ENCODE measurements at regions not wholly inside any gene's neighbourhood (a gene's known extent, or its start where the extent isn't known, plus 50 kb on each side); places are given as distances from the start of the nearest gene placed in this dataset.

GRCh38 chr4:170776983-170777382 lies 687.2 kb upstream of the AADAT start:
- DNase-seq, result no peak

- no peak for DNase-seq
Observed at GRCh38 chr4:170775851-170776250, 686.1 kb upstream of the AADAT start.

DNA sequence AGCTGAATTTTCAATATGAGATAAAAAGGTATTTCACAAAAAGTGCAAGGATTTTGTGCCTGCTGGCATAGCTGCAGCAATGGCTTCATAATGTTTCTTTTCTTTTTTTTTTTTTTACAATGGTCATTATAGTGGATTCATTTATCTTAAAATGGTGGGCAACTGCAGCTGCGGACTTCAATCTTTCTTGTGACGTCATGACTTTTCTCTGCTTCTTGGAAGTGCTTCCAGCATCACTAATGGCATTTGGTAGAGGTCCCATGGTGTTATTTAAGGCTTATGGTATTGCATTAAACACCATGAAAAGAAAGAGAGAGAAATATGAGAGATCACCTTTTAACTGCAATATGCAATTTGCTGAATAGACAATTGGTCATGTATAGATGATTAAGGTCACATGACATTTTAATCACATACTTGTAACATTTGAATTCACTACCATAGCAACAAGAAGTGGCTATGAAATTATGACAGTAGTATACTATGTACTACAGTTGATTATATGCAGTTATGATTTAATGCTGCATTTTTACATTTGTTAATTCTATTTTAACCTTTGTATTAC lies 684.0 kb upstream of the AADAT start:
- no peak for DNase-seq

DNA sequence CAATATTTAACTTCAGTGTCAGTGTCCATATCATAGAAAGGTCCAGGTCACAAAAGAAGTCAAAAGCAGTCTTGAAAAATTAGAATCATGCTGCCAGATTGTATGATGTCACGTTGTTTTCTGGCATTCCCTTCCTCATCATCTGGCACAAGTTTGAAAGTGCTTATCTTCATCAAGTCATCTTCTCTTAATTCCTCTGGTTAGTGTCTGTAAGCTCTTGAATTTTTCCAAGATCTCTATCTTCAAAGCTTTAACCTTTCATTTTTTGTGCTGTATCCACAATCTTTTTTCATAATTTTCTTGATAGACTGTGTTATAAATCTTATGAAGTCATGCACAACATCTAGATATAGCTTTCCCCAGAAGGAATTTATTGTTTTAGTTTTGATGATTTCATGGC lies 682.7 kb upstream of the AADAT start:
- DNase-seq, result no peak

GRCh38 chr4:170770664-170771063 lies 680.9 kb upstream of the AADAT start:
- no peak for DNase-seq

DNA sequence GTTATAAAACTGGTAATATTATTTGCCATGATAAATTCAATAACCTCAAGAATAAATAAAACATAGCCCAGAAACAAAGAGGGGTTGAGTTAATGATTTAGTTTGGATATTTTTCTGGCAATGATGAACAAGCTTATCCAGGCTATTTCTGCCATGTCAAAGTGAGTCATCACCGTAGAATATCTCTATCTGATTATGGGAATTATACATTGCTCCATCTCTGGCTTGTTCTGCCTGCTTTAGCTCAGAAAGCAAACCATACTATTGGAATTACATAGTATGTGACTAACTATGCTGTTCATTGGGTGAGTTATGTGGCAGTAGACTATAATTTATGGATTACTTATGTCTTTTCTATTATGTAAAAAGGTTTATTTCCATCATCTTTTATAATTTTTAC lies 680.1 kb upstream of the AADAT start:
- no peak for DNase-seq

DNA sequence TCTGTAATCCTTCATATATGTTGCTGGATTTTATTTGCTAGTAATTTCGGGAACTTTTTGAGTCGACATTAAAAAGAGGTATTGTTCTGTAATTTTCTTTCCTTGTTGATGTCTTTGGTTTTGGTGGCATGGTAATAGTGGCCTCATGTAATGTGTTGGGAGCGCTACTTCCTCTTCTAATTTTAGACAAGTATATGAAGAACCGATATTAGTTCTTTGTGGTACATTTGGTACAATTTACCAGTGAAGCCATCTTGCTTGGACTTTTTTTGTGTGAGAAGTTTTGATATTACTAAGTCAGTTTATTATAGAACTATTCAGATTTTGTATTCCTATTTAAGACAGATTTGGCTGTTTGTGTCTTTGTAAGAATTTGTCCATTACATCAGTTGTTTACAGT lies 669.2 kb upstream of the AADAT start:
- DNase-seq, result no peak

DNA sequence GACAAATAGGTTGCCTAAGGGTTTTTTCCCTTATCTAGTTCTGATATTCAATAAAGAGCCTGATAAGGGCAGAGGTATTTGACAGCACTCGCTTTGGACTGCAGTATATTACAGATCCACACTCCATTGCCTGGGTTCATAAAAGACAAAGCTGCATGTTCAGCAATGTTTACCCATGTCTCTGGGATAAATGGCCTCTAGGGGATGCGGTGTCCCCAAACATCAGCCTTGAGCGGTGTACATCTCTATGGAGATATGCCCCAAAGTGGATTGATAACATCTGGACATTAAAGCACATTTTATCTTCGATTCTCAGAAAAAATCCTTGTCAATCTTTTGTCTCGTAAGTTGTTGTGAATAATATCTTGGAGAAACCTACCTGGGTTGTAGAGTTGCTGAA lies 660.8 kb upstream of the AADAT start:
- no peak for DNase-seq

DNA sequence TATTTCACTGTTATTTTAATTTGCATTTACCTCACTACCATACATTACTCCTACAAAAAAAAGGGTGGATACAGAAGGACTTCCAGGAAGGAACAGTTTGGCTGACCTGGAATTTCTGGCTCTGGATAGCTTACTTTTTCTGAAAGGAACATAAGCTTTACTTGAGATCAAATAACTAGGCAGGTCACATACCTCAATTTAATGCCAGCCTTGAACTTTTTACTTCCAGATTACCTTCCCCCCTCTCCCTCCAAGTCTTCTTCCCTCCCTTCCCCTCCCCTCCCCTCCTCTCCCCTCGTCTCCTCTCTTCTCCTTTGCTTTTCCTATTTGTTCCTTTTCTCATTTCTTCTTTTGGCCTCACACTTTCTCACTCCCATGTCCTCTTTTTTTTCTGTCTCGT lies 659.2 kb upstream of the AADAT start:
- no peak for DNase-seq

DNA sequence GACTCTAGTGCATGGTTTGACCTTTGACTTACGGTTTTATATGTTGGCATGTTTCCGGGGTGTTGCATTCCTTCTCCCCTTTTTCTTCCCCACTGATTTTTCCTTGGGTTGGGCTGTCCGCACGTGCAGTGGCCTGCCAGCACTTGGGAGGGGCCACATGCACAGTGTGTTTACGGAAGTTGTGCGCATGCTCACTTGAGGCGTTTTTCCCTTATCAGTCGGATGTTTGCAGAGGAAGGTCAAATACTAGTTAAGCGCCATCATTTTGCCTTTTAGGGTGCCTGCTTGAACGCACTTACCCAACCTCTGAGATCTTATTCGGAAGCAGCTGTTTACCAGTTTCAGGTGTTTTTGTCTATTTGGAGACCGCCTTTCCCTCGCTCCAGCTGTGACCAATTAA lies 653.9 kb upstream of the AADAT start:
- DNase-seq, result no peak

DNA sequence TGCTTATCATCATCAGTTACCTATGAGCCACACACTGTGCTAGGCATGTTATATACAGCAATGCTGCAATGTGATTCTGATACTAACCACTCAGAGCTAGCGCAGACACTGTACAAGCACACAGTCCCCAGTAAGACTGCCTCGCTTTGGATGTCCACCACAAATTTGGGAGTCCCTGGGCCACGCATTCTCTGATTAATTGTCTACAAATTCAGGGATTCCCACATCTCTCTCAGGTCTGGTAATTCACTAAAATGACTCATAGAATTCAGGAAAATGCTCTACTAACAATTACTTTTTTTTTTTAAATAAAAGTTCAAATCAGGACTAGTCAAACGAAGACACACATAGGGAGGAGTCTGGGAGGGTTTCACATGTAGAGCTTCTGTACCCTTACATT lies 652.1 kb upstream of the AADAT start:
- no peak for DNase-seq

DNA sequence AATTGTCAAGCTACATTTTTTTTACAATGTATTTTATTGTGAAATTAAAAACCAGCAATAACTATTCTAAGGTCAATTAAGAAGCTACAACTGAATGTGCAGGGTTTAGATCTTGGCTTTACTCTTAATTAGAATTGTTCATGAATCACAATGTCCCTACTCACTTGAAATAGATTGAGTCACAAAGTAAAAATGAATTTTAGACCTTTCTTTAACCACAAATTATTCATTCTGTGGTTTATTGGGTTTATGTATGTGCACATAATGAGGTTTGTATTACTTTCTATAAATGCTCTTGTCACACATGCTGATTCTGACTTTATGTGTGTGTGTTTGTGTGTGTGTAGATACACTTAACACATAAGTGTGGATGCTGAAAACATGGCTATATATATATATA lies 647.0 kb upstream of the AADAT start:
- DNase-seq, result no peak

- DNase-seq, result no peak
Observed at GRCh38 chr4:170729897-170730296, 640.1 kb upstream of the AADAT start.

DNA sequence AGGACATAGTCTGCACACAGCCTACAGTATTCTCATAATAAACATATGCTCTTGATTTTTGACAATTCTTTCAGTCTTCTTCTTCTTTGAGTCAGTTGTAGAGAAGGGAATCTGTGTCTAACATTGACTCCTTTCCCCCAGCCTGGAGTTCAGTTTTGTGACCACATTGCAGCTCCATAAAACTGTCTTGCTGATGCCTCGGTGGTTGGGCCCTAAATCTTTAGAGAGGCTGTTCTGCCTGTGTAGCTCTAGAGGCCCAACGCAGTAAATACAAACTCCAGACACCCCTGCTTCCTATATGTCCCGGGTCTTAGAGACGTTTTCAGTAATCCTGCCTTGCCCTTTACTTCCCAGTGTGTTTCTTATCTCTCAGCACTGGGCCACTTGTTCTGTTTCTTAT lies 639.5 kb upstream of the AADAT start:
- DNase-seq, result no peak

DNA sequence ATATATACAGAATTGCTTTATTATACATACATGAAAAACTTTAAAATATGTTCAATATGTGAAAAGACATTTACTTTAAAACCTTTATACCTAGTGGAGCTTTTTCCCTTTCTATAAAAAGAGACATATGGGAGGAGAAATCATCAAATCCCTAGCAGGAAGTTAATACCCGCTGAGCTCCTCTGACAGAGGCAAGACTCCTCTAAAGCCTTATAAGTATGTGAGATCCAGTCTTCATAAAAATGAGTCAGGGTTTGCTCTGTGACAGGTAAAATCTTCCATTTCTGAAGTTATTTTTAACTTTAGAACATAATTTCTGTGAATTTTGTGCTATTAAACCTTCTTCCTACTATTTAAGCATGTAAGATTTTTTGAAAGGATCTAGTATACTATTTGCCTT lies 634.4 kb upstream of the AADAT start:
- DNase-seq, result no peak

- DNase-seq, result no peak
Observed at GRCh38 chr4:170723171-170723570, 633.4 kb upstream of the AADAT start.

GRCh38 chr4:170721812-170722373 lies 632.1 kb upstream of the AADAT start:
- no peak for DNase-seq

- no peak for DNase-seq
Observed at GRCh38 chr4:170716868-170717267, 627.1 kb upstream of the AADAT start.

DNA sequence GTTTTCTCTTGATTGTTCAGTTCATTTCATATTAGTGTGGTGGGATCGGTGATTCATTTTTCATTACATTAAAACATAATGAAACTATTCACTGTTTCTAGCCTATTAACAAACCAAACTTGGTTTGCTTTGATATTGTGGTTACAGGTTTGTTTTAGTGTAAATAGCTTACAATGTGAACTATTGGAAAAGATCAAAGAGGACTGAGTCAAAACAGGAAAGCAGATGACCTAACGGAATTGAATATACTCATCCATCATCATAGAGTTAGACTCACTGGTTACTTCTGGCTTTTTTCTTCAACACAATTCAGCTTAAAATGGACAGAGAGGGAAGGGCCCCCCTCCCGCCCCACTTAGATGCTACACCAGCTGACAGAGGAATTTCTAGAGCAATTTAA lies 616.2 kb upstream of the AADAT start:
- DNase-seq, result no peak

DNA sequence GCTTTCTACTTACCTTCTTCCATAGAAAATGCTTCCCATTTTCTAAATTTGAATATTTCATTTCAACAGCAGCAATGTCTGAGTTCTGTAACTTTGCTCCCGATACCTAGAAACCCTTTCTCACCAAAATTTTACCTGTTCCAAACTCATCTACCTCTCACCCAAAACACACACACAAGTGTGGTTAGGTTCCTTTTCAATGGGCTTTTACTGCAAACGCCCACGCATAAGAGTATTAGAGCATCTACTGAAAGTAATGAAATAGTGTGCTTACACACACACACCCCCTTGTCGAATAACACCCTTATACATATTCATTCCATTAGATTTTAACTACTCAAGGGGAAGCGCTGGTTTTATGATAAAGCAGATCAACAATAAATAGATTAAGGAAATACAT lies 610.3 kb upstream of the AADAT start:
- DNase-seq, result no peak

DNA sequence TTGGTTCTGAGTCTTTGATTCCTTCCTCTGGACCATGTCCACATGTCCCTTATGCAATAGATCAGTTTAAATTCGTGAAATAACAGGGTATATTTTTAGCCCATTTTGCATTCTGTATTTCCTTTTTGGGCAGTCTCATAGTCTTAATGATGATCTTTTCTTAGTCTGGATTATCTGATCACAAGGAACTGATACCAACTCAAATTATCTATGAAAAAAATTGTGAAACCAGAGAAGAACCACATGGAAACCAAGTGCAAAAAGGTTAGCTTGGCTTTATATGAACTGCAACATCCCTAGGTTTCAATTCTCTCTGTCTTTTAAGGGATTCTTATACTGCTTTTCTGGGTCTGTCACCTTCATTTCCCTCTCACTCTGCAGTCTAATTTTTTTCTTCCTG lies 608.6 kb upstream of the AADAT start:
- no peak for DNase-seq

- DNase-seq, result no peak
Observed at GRCh38 chr4:170697845-170698244, 608.1 kb upstream of the AADAT start.

DNA sequence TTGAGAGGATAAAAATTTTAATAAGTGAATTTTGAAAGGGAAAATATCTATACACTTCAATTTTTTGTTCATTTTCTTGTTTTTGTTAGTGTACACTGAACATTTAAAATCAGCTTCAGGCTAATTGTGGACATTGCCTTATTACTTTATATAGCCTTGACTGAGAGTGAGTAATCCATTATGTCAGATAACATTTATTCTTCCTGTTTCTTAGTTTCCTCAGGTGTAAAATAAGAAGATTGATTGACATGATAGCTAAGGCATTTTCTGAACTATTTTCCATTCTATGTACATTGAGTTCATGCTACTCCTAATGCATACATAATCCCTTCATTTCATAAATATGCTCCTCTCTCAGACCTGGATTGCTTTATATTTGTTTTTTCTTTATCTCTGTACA lies 607.3 kb upstream of the AADAT start:
- DNase-seq, result no peak

DNA sequence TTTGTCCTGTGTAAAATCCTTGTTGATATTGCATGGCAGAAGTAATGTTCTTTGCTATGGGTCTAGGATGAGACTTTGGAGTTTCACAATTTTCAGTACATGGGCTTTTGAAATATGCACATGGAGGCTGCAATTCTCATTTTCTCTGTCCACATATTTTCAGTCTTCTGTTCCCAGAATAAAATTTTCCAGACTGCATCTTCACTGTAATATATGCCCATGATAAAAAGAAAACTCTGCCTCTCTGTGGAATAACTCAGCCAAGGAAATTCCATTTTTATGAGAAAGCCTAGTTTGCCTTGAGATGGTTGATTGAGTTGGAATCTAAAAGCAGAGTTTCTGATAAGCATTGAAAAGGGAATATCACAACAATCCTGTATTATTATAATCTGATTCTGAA lies 601.4 kb upstream of the AADAT start:
- no peak for DNase-seq

DNA sequence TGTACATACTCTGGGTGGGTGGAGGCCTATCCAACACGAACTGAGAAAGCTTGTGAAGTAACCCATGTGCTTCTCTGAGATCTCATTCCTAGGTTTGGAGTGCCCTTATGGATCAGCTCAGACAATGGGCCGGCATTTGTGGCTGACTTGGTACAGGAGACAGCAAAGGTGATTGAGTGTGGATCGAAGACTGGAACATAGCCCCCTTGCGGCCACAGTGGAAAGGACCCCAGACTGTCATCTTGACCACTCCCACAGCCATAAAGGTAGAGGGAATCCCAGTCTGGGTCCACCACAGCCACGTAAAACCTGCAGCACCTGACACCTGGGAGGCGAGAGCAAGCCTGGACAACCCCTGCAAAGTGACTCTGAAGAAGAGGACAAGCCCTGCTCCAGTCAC lies 598.0 kb upstream of the AADAT start:
- no peak for DNase-seq

Data from inflammatory macrophage (primary cell).